ENCODE measurements at regions not wholly inside any gene's neighbourhood (a gene's known extent, or its start where the extent isn't known, plus 50 kb on each side); places are given as distances from the start of the nearest gene placed in this dataset.

GRCh38 chr5:155380480-155380879 is 366.9 kb downstream of the KIF4B start:
- no peak overlapping the region for H3K4me3 Mint-ChIP-seq
- no peak overlapping the region for H3K27ac Mint-ChIP-seq
- ATAC-seq (no peak), DNase-seq (no peak)
- H3K4me1 Mint-ChIP-seq, result no peaks in the 10 kb centered on the region
- H3K9me3 Mint-ChIP-seq (ENCODE audit: low read depth), result peaks cover 4% of the 10 kb centered on the region
- no peaks in the 10 kb centered on the region for H3K27me3 Mint-ChIP-seq
- intact Hi-C loops (cut with DNase I, micrococcal nuclease), result no loop called here
- POLR2A ChIA-PET, result no interaction called here
- H3K36me3 Mint-ChIP-seq (ENCODE audit: low read depth), result no peaks in the 10 kb centered on the region
- CTCF ChIA-PET, result no interaction called here

GRCh38 chr5:155381654-155382053 is 368.1 kb downstream of the KIF4B start:
- POLR2A ChIA-PET, result no interaction called here
- ATAC-seq, result no peak
- CTCF ChIA-PET, result no interaction called here
- DNase-seq, result no peak
- intact Hi-C loops (cut with DNase I, micrococcal nuclease), result no loop called here
- Mint-ChIP-seq H3K4me1 (no peaks in the 10 kb centered on the region), H3K27ac (no peak overlapping the region), H3K27me3 (no peaks in the 10 kb centered on the region), H3K4me3 (no peak overlapping the region), H3K9me3 (ENCODE audit: low read depth) (peaks cover 4% of the 10 kb centered on the region), H3K36me3 (ENCODE audit: low read depth) (no peaks in the 10 kb centered on the region)

GRCh38 chr5:155389498-155389897 is 375.9 kb downstream of the KIF4B start:
- no peak for ATAC-seq
- ChIA-PET CTCF (no interaction called here), POLR2A (no interaction called here)

GRCh38 chr5:155394727-155395126 is 381.2 kb downstream of the KIF4B start:
- ChIA-PET CTCF (no interaction called here), POLR2A (no interaction called here)
- intact Hi-C loops (cut with DNase I, micrococcal nuclease), result no loop called here
- no peaks in the 10 kb centered on the region for H3K36me3 Mint-ChIP-seq (ENCODE audit: low read depth)
- H3K9me3 Mint-ChIP-seq (ENCODE audit: low read depth), result no peaks in the 10 kb centered on the region
- DNase-seq (no peak), ATAC-seq (no peak)
- H3K27ac Mint-ChIP-seq, result no peak overlapping the region
- H3K4me1 Mint-ChIP-seq, result no peaks in the 10 kb centered on the region
- H3K4me3 Mint-ChIP-seq, result no peak overlapping the region
- no peaks in the 10 kb centered on the region for H3K27me3 Mint-ChIP-seq

More at GRCh38 chr5:155389498-155389897, 375.9 kb downstream of the KIF4B start:
- DNase-seq, result no peak
- Mint-ChIP-seq H3K4me3 (no peak overlapping the region), H3K9me3 (ENCODE audit: low read depth) (no peaks in the 10 kb centered on the region), H3K27ac (no peak overlapping the region), H3K36me3 (ENCODE audit: low read depth) (no peaks in the 10 kb centered on the region), H3K27me3 (no peaks in the 10 kb centered on the region), H3K4me1 (no peaks in the 10 kb centered on the region)
- intact Hi-C loops (cut with DNase I, micrococcal nuclease), result no loop called here

- Mint-ChIP-seq H3K9me3 (ENCODE audit: low read depth) (peaks cover 6% of the 10 kb centered on the region), H3K36me3 (ENCODE audit: low read depth) (no peaks in the 10 kb centered on the region), H3K4me3 (no peak overlapping the region), H3K27ac (no peak overlapping the region), H3K4me1 (no peaks in the 10 kb centered on the region), H3K27me3 (no peaks in the 10 kb centered on the region)
- ATAC-seq (no peak), DNase-seq (no peak)
- POLR2A ChIA-PET, result no interaction called here
- CTCF ChIA-PET, result no interaction called here
- intact Hi-C loops (cut with DNase I, micrococcal nuclease), result no loop called here
Observed at GRCh38 chr5:155402927-155403640, 389.5 kb downstream of the KIF4B start.

- no peak for ATAC-seq
- Mint-ChIP-seq H3K4me1 (no peaks in the 10 kb centered on the region), H3K4me3 (no peak overlapping the region), H3K9me3 (ENCODE audit: low read depth) (peaks cover 6% of the 10 kb centered on the region), H3K27ac (no peak overlapping the region), H3K27me3 (no peaks in the 10 kb centered on the region), H3K36me3 (ENCODE audit: low read depth) (no peaks in the 10 kb centered on the region)
- POLR2A ChIA-PET, result no interaction called here
- no peak for DNase-seq
- intact Hi-C loops (cut with DNase I, micrococcal nuclease), result no loop called here
- CTCF ChIA-PET, result no interaction called here
Observed at GRCh38 chr5:155406815-155407214, 393.3 kb downstream of the KIF4B start.

- ATAC-seq (no peak), DNase-seq (no peak)
- Mint-ChIP-seq H3K27ac (no peak overlapping the region), H3K4me3 (no peak overlapping the region), H3K9me3 (ENCODE audit: low read depth) (peaks cover 8% of the 10 kb centered on the region), H3K4me1 (no peaks in the 10 kb centered on the region), H3K36me3 (ENCODE audit: low read depth) (no peaks in the 10 kb centered on the region), H3K27me3 (no peaks in the 10 kb centered on the region)
- POLR2A ChIA-PET, result no interaction called here
- CTCF ChIA-PET, result no interaction called here
- intact Hi-C loops (cut with DNase I, micrococcal nuclease), result no loop called here
Observed at GRCh38 chr5:155408465-155408864, 394.9 kb downstream of the KIF4B start.

GRCh38 chr5:155416765-155417164 is 403.2 kb downstream of the KIF4B start:
- no peak overlapping the region for H3K4me3 Mint-ChIP-seq
- no peak overlapping the region for H3K27ac Mint-ChIP-seq
- H3K9me3 Mint-ChIP-seq (ENCODE audit: low read depth), result peaks cover 2% of the 10 kb centered on the region
- peaks cover 4% of the 10 kb centered on the region for H3K27me3 Mint-ChIP-seq
- H3K4me1 Mint-ChIP-seq, result no peaks in the 10 kb centered on the region
- no peaks in the 10 kb centered on the region for H3K36me3 Mint-ChIP-seq (ENCODE audit: low read depth)
- DNase-seq (no peak), ATAC-seq (no peak)
- ChIA-PET CTCF (no interaction called here), POLR2A (no interaction called here)
- intact Hi-C loops (cut with DNase I, micrococcal nuclease), result no loop called here

- DNase-seq (no peak), ATAC-seq (no peak)
- Mint-ChIP-seq H3K4me3 (no peak overlapping the region), H3K9me3 (ENCODE audit: low read depth) (no peaks in the 10 kb centered on the region), H3K27ac (no peak overlapping the region), H3K36me3 (ENCODE audit: low read depth) (no peaks in the 10 kb centered on the region), H3K27me3 (peaks cover 4% of the 10 kb centered on the region), H3K4me1 (no peaks in the 10 kb centered on the region)
- intact Hi-C loops (cut with DNase I, micrococcal nuclease), result no loop called here
- ChIA-PET POLR2A (no interaction called here), CTCF (interaction anchor here (0.7 kb wide), 1 partner anchor 965 kb away, joined by 3 read pairs; no protein-coding TSS in a partner anchor)
Observed at GRCh38 chr5:155418960-155419579, 405.5 kb downstream of the KIF4B start.

GRCh38 chr5:155430192-155430591 is 416.6 kb downstream of the KIF4B start:
- Mint-ChIP-seq H3K27me3 (peaks cover 4% of the 10 kb centered on the region), H3K36me3 (ENCODE audit: low read depth) (no peaks in the 10 kb centered on the region), H3K27ac (no peak overlapping the region), H3K9me3 (ENCODE audit: low read depth) (peaks cover 2% of the 10 kb centered on the region), H3K4me1 (no peaks in the 10 kb centered on the region), H3K4me3 (no peak overlapping the region)
- DNase-seq, result no peak
- CTCF ChIA-PET, result no interaction called here
- ATAC-seq, result no peak
- POLR2A ChIA-PET, result no interaction called here
- intact Hi-C loops (cut with DNase I, micrococcal nuclease), result no loop called here

GRCh38 chr5:155434267-155434666 is 420.7 kb downstream of the KIF4B start:
- Mint-ChIP-seq H3K4me1 (no peaks in the 10 kb centered on the region), H3K27ac (no peak overlapping the region), H3K27me3 (peaks cover 2% of the 10 kb centered on the region), H3K9me3 (ENCODE audit: low read depth) (peaks cover 6% of the 10 kb centered on the region), H3K36me3 (ENCODE audit: low read depth) (no peaks in the 10 kb centered on the region), H3K4me3 (no peak overlapping the region)
- CTCF ChIA-PET, result interaction anchor here (0.8 kb wide), 1 partner anchor 9 kb away, joined by 3 read pairs; no protein-coding TSS in a partner anchor
- POLR2A ChIA-PET, result no interaction called here
- DNase-seq, result no peak
- ATAC-seq, result no peak
- intact Hi-C loops (cut with DNase I, micrococcal nuclease), result no loop called here

GRCh38 chr5:155434681-155435080 is 421.1 kb downstream of the KIF4B start:
- CTCF ChIA-PET, result interaction anchor here (0.8 kb wide), 1 partner anchor 8 kb away, joined by 3 read pairs; no protein-coding TSS in a partner anchor
- H3K9me3 Mint-ChIP-seq (ENCODE audit: low read depth), result peaks cover 6% of the 10 kb centered on the region
- POLR2A ChIA-PET, result no interaction called here
- intact Hi-C loops (cut with DNase I, micrococcal nuclease), result no loop called here
- DNase-seq (no peak), ATAC-seq (no peak)
- no peak overlapping the region for H3K27ac Mint-ChIP-seq
- no peak overlapping the region for H3K4me3 Mint-ChIP-seq
- H3K27me3 Mint-ChIP-seq, result peaks cover 2% of the 10 kb centered on the region
- H3K36me3 Mint-ChIP-seq (ENCODE audit: low read depth), result no peaks in the 10 kb centered on the region
- no peaks in the 10 kb centered on the region for H3K4me1 Mint-ChIP-seq

All from activated CD4-positive, alpha-beta T cell treated with anti-CD3 and anti-CD28 coated beads for 36 hours (primary cell).